ENCODE measurements at regions not wholly inside any gene's neighbourhood (a gene's known extent, or its start where the extent isn't known, plus 50 kb on each side); places are given as distances from the start of the nearest gene placed in this dataset.

GRCh38 chr5:58335518-58335917 is 124.4 kb downstream of the PLK2 start:
- TF ChIP-seq CTCF (IDR thresholded peaks at IDR 0.05; ENCODE audit: low read depth, low read length): no peak
- TF ChIP-seq POLR2A (IDR thresholded peaks at IDR 0.05; ENCODE audit: extremely low read depth, insufficient read length): no peak
- TF ChIP-seq MAX (IDR thresholded peaks at IDR 0.05; ENCODE audit: low read depth, low read length): no peak
- TF ChIP-seq MYC (IDR thresholded peaks at IDR 0.05; ENCODE audit: low read depth, low read length): no peak
